IPS-18a (cell line): ENCODE measurements at regions not wholly inside any gene's neighbourhood (a gene's known extent, or its start where the extent isn't known, plus 50 kb on each side); places are given as distances from the start of the nearest gene placed in this dataset.

Source experiments
- H3K27ac ChIP-seq: one replicate; pipeline ENCODE4 v1.5.1; 2013; ENCODE audit warnings: low read length
- H3K27me3 ChIP-seq: one replicate; pipeline ENCODE4 v1.6.1; 2013; ENCODE audit warnings: mild to moderate bottlenecking, low read length; ENCODE audit not compliant: control insufficient read depth, insufficient read depth
- H3K36me3 ChIP-seq: one replicate; pipeline ENCODE4 v1.6.1; 2013; ENCODE audit warnings: low read depth, low read length; ENCODE audit not compliant: control insufficient read depth
- H3K4me1 ChIP-seq: one replicate; pipeline ENCODE4 v1.6.1; 2013; ENCODE audit warnings: low read depth, low read length; ENCODE audit not compliant: control insufficient read depth
- H3K4me3 ChIP-seq: one replicate; pipeline ENCODE4 v1.5.1; 2013; ENCODE audit warnings: low read length
- H3K9ac ChIP-seq: one replicate; pipeline ENCODE4 v1.6.1; 2013; ENCODE audit warnings: mild to moderate bottlenecking, low read length, moderate library complexity
- H3K9me3 ChIP-seq: one replicate; pipeline ENCODE4 v1.6.1; 2013; ENCODE audit warnings: low read depth, low read length; ENCODE audit not compliant: control insufficient read depth

DNA sequence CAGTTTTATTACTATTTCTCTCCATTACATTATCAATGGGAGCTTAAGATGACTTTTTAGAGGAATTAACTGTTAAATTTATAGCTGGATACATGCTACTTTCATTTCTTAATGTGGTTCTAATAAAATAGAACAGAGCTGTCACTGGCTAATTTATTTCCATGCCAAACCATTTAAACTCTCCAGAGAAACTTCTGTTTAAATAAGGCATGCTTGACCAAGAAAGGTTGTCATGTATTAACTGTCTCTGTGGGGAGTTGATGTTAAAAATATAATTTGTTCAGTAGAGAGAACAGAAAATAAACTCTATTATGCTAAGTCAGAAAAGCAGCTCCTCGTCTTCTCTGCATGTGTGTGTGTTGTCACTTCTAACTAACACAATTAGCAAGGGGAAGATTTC, 447.4 kb downstream of the SLC16A7 start:
- Histone ChIP-seq H3K27ac (no peak overlapping the region), H3K4me1 (no peaks in the 10 kb centered on the region), H3K4me3 (no peak overlapping the region), H3K9ac (no peak overlapping the region), H3K27me3 (no peaks in the 10 kb centered on the region), H3K9me3 (no peaks in the 10 kb centered on the region), H3K36me3 (no peaks in the 10 kb centered on the region)

DNA sequence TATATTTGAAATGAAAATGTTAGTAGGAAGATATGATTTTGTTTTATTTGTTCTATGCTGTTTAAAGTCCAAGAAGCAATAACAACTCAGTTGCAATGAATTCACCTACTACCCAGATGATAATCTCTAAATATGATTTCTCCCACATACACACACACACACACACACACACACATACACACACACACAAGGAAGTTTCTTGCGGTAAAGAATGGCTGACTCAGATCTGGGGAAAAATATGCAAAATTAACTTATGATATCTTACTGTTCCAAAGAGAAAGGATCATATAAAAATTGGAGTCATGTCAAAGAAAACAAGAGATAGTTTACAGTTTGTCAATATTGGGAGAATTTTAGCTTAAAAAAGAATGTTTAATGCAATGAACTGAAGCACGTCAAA, 456.7 kb downstream of the SLC16A7 start:
- H3K4me3 ChIP-seq = no peak overlapping the region
- no peak overlapping the region for H3K9ac ChIP-seq
- no peaks in the 10 kb centered on the region for H3K27me3 ChIP-seq
- no peak overlapping the region for H3K27ac ChIP-seq
- H3K36me3 ChIP-seq = no peaks in the 10 kb centered on the region
- no peaks in the 10 kb centered on the region for H3K4me1 ChIP-seq
- no peaks in the 10 kb centered on the region for H3K9me3 ChIP-seq

DNA sequence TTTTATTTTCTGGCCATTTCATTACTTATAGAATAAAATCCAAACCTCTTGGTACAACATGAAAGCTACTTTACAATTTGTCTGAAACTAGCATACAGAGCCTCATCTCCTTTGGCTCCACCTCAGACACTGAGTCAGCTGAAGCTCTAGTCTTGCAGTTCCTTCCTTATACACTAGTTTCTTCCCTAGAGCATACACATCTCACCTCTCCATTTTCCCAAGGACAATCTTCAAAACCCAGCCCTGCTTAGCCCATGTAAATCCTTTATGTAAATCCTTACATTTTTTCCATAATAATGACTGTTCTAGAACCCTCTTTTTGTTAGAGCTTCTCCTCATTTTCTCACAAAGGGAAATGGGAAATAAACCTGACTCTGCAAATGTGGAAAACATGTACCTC, 463.4 kb downstream of the SLC16A7 start:
- no peaks in the 10 kb centered on the region for H3K27me3 ChIP-seq
- no peaks in the 10 kb centered on the region for H3K36me3 ChIP-seq
- H3K4me3 ChIP-seq = no peak overlapping the region
- H3K9ac ChIP-seq = no peak overlapping the region
- H3K9me3 ChIP-seq = no peaks in the 10 kb centered on the region
- no peak overlapping the region for H3K27ac ChIP-seq
- no peaks in the 10 kb centered on the region for H3K4me1 ChIP-seq

DNA sequence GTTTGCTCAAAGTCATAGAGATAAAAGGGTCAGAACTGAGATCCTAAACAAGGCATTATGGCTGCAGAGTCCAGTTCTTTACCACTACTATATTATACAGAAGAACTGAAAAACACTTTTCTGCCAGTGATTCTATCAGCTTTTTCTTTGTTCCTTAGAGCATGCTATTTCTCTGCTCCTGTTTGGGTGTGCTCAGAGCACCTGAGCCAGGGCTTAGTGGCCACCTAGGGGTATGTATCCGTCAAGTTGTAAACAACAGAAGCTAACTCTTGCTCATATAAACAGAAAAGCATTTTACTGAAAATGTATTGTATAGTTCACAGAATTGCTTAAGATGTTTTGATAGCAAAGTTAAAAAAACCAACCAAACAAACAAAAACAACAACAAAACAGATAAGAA, 470.8 kb downstream of the SLC16A7 start:
- no peak overlapping the region for H3K27ac ChIP-seq
- H3K4me3 ChIP-seq = no peak overlapping the region
- H3K27me3 ChIP-seq = no peaks in the 10 kb centered on the region
- H3K4me1 ChIP-seq = no peaks in the 10 kb centered on the region
- H3K9ac ChIP-seq = no peak overlapping the region
- H3K9me3 ChIP-seq = no peaks in the 10 kb centered on the region
- H3K36me3 ChIP-seq = no peaks in the 10 kb centered on the region

DNA sequence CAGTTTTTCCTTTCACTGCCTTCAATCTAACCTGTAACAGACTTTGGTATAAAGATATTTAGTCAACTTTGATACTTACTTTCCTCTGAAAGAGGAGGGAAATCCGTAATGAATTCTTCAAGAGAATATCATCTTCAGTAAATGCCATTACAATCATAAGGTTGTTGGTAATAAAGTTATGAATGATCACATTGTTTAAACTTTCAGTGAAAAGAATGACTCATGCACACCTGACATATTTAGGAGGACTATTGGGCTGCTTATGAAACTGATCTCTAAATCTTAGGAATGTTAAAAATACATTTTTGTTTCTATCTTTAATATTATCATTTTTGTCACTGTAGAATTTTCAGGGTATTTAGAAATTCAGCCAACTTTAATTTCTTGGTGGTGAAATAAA, 474.7 kb downstream of the SLC16A7 start:
- H3K27ac ChIP-seq = no peak overlapping the region
- no peak overlapping the region for H3K9ac ChIP-seq
- no peaks in the 10 kb centered on the region for H3K27me3 ChIP-seq
- peaks cover 11% of the 10 kb centered on the region for H3K4me1 ChIP-seq
- H3K36me3 ChIP-seq = no peaks in the 10 kb centered on the region
- no peaks in the 10 kb centered on the region for H3K9me3 ChIP-seq
- H3K4me3 ChIP-seq = no peak overlapping the region

DNA sequence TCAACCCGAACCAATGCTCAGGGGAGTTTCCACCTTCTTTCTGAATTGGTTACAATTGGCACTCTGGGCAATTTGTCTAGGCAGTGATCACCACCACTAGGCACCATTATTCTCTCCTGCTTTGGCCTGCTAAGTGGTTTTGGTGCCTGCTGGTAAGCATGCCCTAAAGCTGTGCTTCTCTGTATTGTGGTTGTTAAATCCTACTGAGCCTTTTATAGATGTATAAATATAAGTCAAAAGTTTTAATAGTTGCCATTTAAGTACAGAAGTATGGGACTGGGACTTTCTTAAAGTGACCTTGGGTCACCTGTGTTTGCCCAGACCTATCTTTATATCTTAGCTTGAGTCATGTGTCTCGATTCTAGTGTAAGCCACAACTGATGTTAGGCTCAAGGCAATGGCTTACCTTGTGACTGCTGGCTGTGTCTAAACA, 475.9 kb downstream of the SLC16A7 start:
- H3K9me3 ChIP-seq = no peaks in the 10 kb centered on the region
- H3K27me3 ChIP-seq = no peaks in the 10 kb centered on the region
- H3K4me1 ChIP-seq = peaks cover 11% of the 10 kb centered on the region
- no peak overlapping the region for H3K9ac ChIP-seq
- H3K4me3 ChIP-seq = no peak overlapping the region
- H3K36me3 ChIP-seq = no peaks in the 10 kb centered on the region
- H3K27ac ChIP-seq = no peak overlapping the region

DNA sequence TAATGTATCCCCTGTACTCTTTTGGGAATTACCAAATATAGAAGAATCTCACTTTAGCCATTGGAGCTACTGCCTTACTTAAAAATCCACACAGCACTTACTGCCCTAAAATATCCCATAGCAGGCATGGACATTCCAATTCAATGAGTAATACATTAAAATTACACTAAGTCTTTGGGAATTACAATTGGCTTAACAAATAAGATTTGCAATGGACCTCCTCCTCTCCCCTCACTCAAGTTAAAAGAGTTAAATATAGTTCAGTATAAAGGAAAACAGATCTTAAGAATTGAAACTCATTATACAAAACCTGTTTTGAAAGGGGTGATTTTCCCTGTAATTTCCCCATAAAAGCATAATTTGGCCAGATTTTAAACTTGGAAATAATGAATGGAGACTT, 477.1 kb downstream of the SLC16A7 start:
- Histone ChIP-seq H3K4me3 (no peak overlapping the region), H3K36me3 (no peaks in the 10 kb centered on the region), H3K9ac (no peak overlapping the region), H3K4me1 (peaks cover 11% of the 10 kb centered on the region), H3K9me3 (no peaks in the 10 kb centered on the region), H3K27ac (no peak overlapping the region), H3K27me3 (no peaks in the 10 kb centered on the region)

DNA sequence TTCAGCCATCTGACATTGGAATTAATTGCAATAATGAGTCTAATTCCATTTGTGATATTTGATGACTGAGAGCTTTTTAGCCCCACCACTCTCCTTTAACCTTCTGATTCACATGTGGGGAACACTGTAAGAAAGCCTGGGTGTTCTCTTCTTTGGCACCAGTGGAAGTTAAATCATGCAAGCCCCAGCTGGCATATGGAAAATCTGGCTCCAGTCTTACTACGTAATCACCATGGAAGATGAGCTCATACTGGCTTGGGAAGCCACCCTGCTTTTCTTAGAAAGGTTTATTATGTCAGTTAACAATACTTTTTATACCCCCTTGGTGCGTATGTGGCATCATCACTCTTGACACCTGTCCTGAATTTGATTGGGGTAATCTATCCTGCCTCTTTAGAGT, 479.3 kb downstream of the SLC16A7 start:
- Histone ChIP-seq H3K36me3 (no peaks in the 10 kb centered on the region), H3K27ac (no peak overlapping the region), H3K4me3 (no peak overlapping the region), H3K9ac (no peak overlapping the region), H3K27me3 (no peaks in the 10 kb centered on the region), H3K9me3 (no peaks in the 10 kb centered on the region), H3K4me1 (peaks cover 11% of the 10 kb centered on the region)

DNA sequence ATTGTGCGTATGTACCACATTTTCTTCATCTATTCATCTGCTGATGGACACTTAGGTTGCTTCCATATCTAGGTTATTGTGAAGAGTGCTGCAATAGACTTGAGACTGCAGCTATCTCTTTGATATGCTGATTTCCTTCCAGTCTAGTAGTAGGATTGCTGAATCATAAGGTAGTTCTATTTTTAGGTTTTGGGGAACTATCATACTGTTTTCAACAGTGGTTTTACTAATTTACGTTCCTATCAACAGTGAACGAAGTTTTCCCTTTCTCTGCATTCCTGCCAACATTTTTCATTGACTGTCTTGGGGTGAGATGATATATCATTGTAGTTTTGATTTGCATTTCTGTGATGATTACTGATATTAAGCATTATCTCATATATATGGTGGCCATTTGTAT, 482.2 kb downstream of the SLC16A7 start:
- no peak overlapping the region for H3K9ac ChIP-seq
- H3K4me3 ChIP-seq = no peak overlapping the region
- H3K36me3 ChIP-seq = no peaks in the 10 kb centered on the region
- H3K27ac ChIP-seq = no peak overlapping the region
- no peaks in the 10 kb centered on the region for H3K9me3 ChIP-seq
- H3K4me1 ChIP-seq = peaks cover 4% of the 10 kb centered on the region
- no peaks in the 10 kb centered on the region for H3K27me3 ChIP-seq

DNA sequence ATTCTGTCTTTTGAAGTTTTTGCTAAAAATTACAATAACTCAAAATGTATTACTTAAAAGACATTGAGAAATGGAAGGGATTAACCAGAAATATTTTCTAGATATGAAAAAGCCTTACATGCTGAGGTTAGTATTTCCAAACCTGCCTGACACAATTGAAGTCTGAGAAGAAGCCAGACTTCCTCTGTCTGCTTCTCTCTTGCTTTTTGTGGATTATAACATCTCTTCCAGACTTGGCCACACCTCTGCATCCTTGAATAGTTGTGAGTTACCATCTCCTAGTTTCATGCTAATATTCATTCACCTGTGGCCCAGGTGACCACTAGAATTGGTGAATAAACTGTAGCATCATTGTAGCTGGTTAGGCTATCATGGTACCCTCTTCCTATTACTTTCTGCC, 497.6 kb downstream of the SLC16A7 start:
- H3K9ac ChIP-seq = no peak overlapping the region
- no peak overlapping the region for H3K4me3 ChIP-seq
- H3K9me3 ChIP-seq = no peaks in the 10 kb centered on the region
- H3K27me3 ChIP-seq = no peaks in the 10 kb centered on the region
- H3K36me3 ChIP-seq = no peaks in the 10 kb centered on the region
- H3K27ac ChIP-seq = no peak overlapping the region
- H3K4me1 ChIP-seq = no peaks in the 10 kb centered on the region

DNA sequence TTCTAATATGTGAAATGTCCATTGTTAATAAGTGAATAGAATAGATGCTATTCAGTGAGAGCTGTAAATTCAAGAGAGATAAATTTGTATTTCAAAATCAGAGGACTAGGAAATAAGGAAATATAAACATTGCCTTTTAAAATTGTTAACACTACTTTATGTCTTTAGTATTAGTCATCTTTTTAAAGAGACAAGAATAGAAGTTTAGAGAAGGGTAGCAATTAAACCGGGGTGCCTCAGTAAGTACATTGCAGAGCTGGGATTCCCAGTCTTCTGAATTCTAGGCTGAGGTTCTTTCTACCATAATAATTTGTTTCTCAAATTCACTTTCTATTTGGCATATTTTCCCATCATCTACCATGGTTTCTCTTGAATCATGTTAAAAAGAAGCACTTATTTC, 498.6 kb downstream of the SLC16A7 start:
- Histone ChIP-seq H3K4me3 (no peak overlapping the region), H3K27me3 (no peaks in the 10 kb centered on the region), H3K4me1 (no peaks in the 10 kb centered on the region)

DNA sequence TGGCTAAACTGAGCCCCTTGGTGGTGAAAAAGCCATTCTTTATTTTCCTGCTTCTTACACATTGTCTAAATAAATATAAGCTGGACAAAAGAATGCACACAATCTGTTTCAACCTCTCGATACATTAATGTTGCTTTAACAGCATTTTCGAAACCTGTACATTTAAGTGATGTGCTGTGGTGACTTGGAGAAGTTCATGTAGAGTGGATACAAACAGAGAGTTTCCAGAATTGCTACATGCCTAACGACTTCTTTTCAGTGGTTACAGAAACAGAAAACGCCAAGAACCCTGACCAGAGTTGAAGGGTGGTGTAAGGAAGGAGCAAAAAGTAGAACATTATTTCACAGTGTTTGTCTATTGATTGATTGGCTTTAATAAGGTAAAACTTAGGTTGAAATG, 500.9 kb downstream of the SLC16A7 start:
- H3K4me3 ChIP-seq = no peak overlapping the region
- no peaks in the 10 kb centered on the region for H3K9me3 ChIP-seq
- no peaks in the 10 kb centered on the region for H3K36me3 ChIP-seq
- no peak overlapping the region for H3K27ac ChIP-seq
- no peaks in the 10 kb centered on the region for H3K27me3 ChIP-seq
- no peaks in the 10 kb centered on the region for H3K4me1 ChIP-seq
- H3K9ac ChIP-seq = no peak overlapping the region

More for the DNA sequence above, 498.6 kb downstream of the SLC16A7 start:
- Histone ChIP-seq H3K36me3 (no peaks in the 10 kb centered on the region), H3K27ac (no peak overlapping the region), H3K9me3 (no peaks in the 10 kb centered on the region), H3K9ac (no peak overlapping the region)
